HG02623 (cell line): ENCODE measurements at regions not wholly inside any gene's neighbourhood (a gene's known extent, or its start where the extent isn't known, plus 50 kb on each side); places are given as distances from the start of the nearest gene placed in this dataset.
A peak's percentile ranks its signal among the peaks of the same experiment; 100 is the strongest.

ENCODE experiments used
- ATAC-seq: cut with Tn5 transposase; IDR thresholded peaks from one replicate; pipeline ENCODE4 v1.9.1; 2021; ENCODE audit warnings: moderate library complexity; ENCODE audit not compliant: unreplicated experiment

DNA sequence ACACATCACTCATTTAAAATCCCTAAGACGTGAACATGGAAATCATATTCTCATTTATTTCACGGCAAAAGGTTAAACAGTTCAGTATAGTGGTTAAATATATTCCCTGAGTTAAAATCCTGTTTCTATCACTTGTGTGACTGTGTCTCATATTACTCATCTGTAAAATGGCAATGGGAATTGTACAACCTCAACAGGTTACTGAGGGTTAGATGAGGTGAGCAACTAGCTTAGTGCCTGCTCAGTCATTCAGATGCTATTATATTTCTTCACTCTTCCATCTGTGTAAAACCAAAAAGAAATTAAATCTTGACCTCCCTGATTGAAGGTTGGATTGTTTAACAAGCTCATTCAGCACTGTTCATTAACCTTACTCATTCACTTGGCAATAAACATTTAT, 212.4 kb upstream of the STK17B start:
- no peak for ATAC-seq

- no peak for ATAC-seq
Measured at GRCh38 chr2:196384729-196385128, 213.4 kb upstream of the STK17B start.

- no peak for ATAC-seq
Measured at GRCh38 chr2:196389670-196390069, 218.3 kb upstream of the STK17B start.

DNA sequence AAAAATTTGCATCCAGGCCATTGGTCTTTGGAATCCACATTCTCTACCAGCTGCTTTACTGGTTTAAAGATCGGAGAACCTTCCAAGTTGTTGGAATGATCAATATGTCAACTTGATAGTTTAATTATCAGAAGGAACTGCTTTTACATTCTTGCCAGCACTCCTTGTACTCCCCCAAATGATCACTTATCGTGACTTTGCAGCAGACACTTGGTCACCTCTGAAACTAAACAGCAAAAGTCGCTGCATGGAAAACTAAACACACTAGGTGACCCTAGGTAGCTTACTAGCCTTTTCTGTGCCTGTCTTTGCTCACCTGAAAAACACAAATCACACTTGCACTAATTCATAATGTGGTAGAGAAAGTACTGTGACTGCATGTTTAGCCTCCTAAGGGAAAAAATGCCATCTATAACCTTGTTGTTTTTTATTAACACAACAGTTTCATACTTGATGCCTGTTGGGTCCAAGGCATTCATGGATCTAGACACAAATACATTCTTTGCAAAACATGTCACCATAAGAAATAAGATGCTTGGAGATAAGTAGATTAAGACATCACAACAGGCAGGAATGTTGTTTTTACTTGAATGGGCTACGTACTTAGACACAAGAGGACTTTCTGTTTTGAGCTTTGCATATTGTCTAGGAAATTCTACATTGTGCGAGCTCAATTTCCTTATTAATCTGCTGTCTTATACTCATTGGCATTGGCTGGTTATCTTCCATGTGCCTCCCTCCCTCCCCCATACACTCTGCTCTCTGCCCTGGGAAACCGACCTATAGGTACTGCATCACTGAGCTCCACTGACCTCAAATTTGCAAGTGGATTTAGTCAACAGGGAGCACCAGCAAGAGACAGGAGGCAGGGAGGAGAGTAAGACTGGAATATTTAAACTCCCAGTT, 219.1 kb upstream of the STK17B start:
- ATAC-seq = no peak

- no peak for ATAC-seq
Measured at GRCh38 chr2:196391149-196391479, 219.7 kb upstream of the STK17B start.

DNA sequence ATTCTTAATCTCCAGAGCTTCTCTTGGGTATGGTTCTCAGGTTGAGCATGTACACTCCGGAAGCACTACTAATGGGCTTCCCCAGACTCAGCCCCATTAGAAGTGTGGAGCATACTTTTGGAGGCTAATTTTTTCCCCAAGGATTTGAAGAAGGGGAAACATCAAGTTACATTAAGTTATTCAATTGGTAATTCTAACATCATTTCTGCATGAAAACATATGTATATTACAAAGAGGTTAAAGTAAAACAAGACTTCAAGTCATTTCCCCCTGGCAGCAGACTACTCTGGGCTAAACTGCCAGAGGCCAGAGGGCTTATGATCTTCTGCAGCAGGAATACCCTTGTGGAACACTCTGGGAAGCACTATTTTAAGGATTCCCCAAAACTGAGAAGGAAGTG, 227.7 kb upstream of the STK17B start:
- ATAC-seq = no peak

GRCh38 chr2:196399722-196400691, 228.6 kb upstream of the STK17B start:
- ATAC-seq = no peak

DNA sequence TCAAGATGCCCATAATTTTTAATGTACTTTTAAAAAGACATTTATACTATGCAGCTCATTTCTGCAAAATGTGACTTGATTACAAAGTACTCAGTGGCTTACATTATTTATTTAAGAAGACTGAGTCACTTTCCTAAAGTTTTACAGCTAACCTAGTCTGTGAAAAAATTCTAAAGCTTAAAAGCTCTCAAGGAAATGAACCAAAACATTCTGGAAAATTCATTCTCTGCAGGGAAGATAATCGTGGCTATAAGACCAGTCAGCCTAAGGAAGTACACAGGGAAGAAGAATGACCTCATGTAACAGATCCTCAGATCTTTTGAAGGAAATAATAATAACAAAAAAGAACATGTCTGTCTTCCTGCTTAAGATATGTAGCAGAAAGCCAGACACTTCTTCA, 232.1 kb upstream of the STK17B start:
- ATAC-seq = no peak

- ATAC-seq = no peak
Measured at GRCh38 chr2:196404276-196404675, 232.9 kb upstream of the STK17B start.

DNA sequence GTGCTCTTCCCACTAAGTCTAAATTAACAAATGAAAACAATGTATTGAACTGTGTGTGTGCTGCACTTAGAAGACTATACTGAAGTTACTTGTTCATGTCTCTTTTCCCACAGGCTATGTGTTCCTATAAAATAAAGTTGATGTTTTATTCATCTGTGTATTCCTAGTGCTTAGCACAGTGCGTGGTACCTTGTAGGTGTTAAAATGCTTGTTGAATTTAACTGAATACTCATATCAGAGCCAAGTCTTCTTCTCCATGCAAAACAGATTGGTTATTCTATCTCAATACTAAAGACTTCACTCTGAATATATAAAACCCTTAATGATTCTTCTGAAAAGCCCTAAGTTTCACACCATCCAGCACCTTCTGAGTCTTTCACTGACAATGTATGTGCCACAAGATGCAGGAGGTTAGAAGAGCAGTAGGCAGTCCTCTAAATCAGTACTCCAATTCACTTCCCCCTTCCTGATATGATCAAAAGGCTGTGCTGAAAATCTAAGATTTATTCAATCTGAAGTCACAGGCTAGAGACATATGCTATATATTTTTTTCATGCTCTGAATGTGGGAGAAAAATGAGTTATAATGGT, 231.7 kb upstream of the CCDC150 start:
- ATAC-seq = no peak

GRCh38 chr2:196409376-196409775, 230.1 kb upstream of the CCDC150 start:
- ATAC-seq = no peak

DNA sequence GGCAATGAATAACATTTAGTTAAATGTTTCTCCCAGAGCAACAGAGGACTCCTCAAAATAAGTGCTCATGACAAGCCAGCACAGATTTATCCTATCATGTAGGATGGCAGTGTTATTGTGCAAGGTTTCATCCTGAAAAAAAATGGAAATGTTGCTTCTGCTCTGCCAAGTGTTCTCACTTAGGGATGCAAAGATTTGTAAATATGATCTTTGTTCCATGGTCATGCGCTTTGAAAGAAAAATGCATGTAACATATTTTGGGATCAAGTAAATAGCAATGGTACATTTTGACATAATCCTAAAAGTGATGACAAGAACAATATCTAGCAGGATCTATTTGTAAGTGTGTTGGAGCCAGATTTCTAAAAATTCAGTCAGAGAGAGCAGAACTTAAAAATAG, 229.5 kb upstream of the CCDC150 start:
- no peak for ATAC-seq

DNA sequence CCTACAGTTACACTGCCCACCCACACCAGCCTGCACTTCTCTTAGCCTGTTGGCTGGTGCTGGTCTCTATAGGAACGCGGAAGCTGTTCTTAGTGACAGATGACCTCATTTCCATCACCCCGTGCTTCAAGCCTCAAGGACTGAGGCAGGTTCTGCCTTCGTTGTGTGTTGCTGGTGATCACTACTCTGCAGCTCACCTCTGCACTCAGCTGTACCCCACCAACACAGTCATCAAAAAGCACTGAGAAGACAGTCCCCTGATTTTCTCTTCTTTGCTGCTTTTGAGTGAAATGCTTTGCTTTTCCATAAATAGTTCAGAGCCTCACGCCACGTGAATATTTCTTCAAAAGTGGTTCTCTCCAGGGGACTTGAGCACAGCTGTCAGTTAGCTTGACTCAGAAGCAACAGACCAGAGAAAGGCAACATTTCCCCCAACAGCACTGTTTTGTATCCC, 225.7 kb upstream of the CCDC150 start:
- ATAC-seq = peak; percentile 79

DNA sequence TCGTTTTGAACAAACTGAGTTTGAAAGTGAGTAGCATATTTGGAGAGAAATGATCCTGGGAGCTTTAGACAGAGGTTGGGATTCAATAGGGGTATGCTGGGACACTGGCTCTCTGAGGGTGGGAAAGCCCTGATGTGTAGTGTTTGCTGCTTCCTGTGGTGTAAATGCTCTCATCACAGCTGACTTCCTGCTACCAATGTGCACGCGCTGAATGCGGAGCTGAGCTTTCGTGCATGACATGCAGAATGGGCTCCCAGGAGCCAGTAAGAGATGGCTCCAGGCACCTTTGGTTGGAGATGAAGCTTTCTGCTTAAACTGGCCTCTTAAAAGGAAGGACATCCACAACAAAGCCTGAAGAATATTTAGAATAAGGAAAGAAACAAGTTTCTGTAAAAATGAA, 224.1 kb upstream of the CCDC150 start:
- ATAC-seq = peak; percentile 51

GRCh38 chr2:196420143-196420542, 219.4 kb upstream of the CCDC150 start:
- ATAC-seq = no peak

DNA sequence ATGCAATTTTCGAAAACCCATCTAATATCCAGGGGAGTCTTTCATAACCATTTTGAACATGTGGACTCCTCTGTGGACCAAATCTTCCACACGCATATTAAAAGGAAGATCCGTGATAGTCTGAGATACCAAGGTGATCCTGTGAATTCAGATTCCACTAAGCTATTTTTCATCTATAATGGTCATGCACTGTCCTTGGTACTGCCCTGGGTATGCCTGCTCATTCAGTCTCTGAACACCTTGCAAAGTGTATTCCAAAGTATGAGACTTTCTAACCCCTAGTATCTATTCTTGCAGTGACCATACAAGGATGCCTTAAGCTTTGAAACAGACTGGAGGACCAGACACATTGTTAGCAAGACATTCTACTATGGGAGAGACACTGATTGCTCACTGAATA, 217.6 kb upstream of the CCDC150 start:
- no peak for ATAC-seq

DNA sequence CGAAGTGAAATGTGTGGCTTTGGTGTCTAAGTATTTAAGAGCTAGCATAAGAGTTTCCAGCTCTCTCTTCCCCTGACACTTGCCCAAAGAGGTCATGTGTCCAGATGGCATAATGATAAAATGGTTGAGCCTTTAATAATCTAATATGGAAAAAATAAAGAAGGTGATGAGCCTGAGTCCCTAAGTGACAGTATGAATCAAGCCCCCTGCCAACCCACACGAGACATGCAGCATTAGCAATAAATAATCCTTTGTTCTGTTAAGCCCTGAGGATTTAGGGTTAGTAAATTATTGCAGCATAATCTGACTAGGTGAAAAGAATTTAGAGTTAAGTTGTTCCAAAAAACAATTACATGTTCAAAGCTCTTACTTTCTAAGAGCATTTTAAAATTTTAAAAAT, 217.2 kb upstream of the CCDC150 start:
- no peak for ATAC-seq

- ATAC-seq = no peak
Measured at GRCh38 chr2:196426122-196426521, 213.4 kb upstream of the CCDC150 start.

- no peak for ATAC-seq
Measured at GRCh38 chr2:196427986-196428634, 211.4 kb upstream of the CCDC150 start.

- ATAC-seq = no peak
Measured at GRCh38 chr2:196431076-196431475, 208.4 kb upstream of the CCDC150 start.

DNA sequence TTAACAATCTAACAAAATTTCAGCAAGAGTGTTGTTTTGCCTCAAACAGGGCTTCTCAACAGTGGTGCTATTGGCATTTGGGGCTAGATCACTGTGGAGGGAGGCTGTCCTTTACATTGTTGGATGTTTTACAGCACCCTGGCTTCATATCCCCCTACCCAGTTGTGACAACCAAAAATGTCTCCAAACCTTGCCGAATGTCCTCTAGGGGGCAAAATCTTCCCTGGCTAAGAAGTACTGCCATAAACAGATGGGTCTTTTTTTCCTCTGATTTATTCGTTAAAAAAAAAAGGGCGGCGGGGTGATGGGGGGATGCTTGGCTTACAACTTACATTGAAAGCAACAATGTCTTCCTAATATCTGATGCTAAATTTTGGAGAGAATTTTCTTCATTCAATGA, 207.6 kb upstream of the CCDC150 start:
- no peak for ATAC-seq
